ENCODE measurements at regions not wholly inside any gene's neighbourhood (a gene's known extent, or its start where the extent isn't known, plus 50 kb on each side); places are given as distances from the start of the nearest gene placed in this dataset.

GRCh38 chr6:4563877-4564276, 212.3 kb upstream of the CDYL start:
- TF ChIP-seq POLR2A (IDR thresholded peaks at IDR 0.05) (no peak), CTCF (IDR thresholded peaks at IDR 0.05) (no peak), EP300 (IDR thresholded peaks at IDR 0.05) (no peak), POLR2AphosphoS5 (IDR thresholded peaks at IDR 0.05) (no peak)
